Endodermal cell (in vitro differentiated cells): ENCODE measurements at regions not wholly inside any gene's neighbourhood (a gene's known extent, or its start where the extent isn't known, plus 50 kb on each side); places are given as distances from the start of the nearest gene placed in this dataset.

Source experiments
- DNase-seq: peaks from one replicate; pipeline ENCODE4 v3.0.0-alpha.2; 2017
- H3K27ac ChIP-seq: 2 replicates; pipeline ENCODE4 v1.5.1; 2013; ENCODE audit warnings: mild to moderate bottlenecking, low read depth, low read length, moderate library complexity
- H3K27me3 ChIP-seq: 2 replicates; pipeline ENCODE4 v1.6.1; 2013; ENCODE audit warnings: mild to moderate bottlenecking, low read length, moderate library complexity; ENCODE audit not compliant: insufficient read depth, control insufficient read depth, poor library complexity, severe bottlenecking
- H3K36me3 ChIP-seq: 2 replicates; pipeline ENCODE4 v1.7.0; 2013; ENCODE audit warnings: mild to moderate bottlenecking, low read length, moderate library complexity; ENCODE audit not compliant: control insufficient read depth, insufficient read depth
- H3K4me1 ChIP-seq: one replicate; pipeline ENCODE4 v1.7.0; 2013; ENCODE audit warnings: low read length; ENCODE audit not compliant: control insufficient read depth, insufficient read depth
- H3K4me3 ChIP-seq: 2 replicates; pipeline ENCODE4 v1.5.1; 2013; ENCODE audit warnings: mild to moderate bottlenecking, low read length, moderate library complexity
- H3K9ac ChIP-seq: 2 replicates; pipeline ENCODE4 v1.6.1; 2013; ENCODE audit warnings: mild to moderate bottlenecking, low read length, moderate library complexity; ENCODE audit not compliant: poor library complexity, severe bottlenecking; ENCODE audit errors: extremely low read depth
- H3K9me3 ChIP-seq: 2 replicates; pipeline ENCODE4 v1.6.1; 2013; ENCODE audit warnings: mild to moderate bottlenecking, low read length, moderate library complexity; ENCODE audit not compliant: control insufficient read depth
- H3K27ac Mint-ChIP-seq: 2 replicates; pipeline ENCODE4 v1.8.0; 2020; ENCODE audit warnings: mixed read lengths
- H3K27me3 Mint-ChIP-seq: 2 replicates; pipeline ENCODE4 v1.8.0; 2021; ENCODE audit warnings: mild to moderate bottlenecking, mixed read lengths; ENCODE audit not compliant: insufficient read depth
- H3K36me3 Mint-ChIP-seq: 2 replicates; pipeline ENCODE4 v1.8.0; 2020; ENCODE audit warnings: low read depth, mixed read lengths
- H3K4me1 Mint-ChIP-seq: 2 replicates; pipeline ENCODE4 v1.8.0; 2020; ENCODE audit warnings: mixed read lengths
- H3K4me3 Mint-ChIP-seq: 2 replicates; pipeline ENCODE4 v1.8.0; 2020; ENCODE audit warnings: mild to moderate bottlenecking, moderate library complexity, mixed read lengths
- H3K9me3 Mint-ChIP-seq: 2 replicates; pipeline ENCODE4 v1.8.0; 2020; ENCODE audit warnings: mild to moderate bottlenecking, mixed read lengths
- WGBS, 2 experiments: methylation state at CpG; one replicate each; pipeline versions ENCODE4 v1.1.5 to v1.1.7; 2013; ENCODE audit warnings: missing lambda C conversion rate in 2 of 2, mixed read lengths in 1 of 2; ENCODE audit not compliant: insufficient coverage in 1 of 2, insufficient read length in 1 of 2; 5-methylcytosine and 5-hydroxymethylcytosine counted together
- TF ChIP-seq, protein P1 (sequence below): fragments of 200-600 bp; sonication (generic); conservative IDR thresholded peaks from 2 replicates; pipeline ENCODE4 v1.5.0; 2021; ENCODE audit warnings: antibody characterized with exemption, mild to moderate bottlenecking

DNA sequence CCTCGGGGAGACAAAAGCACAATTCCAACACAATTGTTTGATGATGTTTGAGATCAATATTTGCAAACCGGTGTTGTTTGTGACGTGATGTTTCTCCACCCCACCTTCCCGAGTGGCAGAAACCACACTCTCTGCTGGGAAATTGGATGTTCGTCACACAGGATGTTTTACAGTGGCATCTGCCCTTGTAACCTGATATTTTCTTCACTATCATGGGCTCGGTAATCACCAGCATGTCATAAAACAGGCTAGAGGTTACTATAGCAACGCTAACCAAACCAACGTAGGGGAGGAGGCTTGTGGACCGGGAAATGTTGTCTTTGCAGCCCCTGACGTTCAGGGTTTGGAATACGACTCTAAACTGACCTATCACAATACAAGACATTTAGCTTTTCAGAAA lies 454.5 kb downstream of the IRS2 start:
- Histone ChIP-seq H3K9me3 (no peaks in the 10 kb centered on the region), H3K27me3 (no peaks in the 10 kb centered on the region), H3K9ac (no peak overlapping the region), H3K4me3 (no peak overlapping the region), H3K4me1 (no peaks in the 10 kb centered on the region), H3K27ac (no peak overlapping the region), H3K36me3 (no peaks in the 10 kb centered on the region)
- no peak for DNase-seq
- H3K27me3 Mint-ChIP-seq = no peaks in the 10 kb centered on the region
- peaks cover 4% of the 10 kb centered on the region for H3K4me1 Mint-ChIP-seq
- H3K4me3 Mint-ChIP-seq = no peak overlapping the region
- no peaks in the 10 kb centered on the region for H3K9me3 Mint-ChIP-seq
- 87% methylated on average over 11 of the region's 11 CpGs; no CpG with 5 or more reads in 1 of the 2 experiments for WGBS, 2 experiments
- H3K27ac Mint-ChIP-seq = no peak overlapping the region
- no peaks in the 10 kb centered on the region for H3K36me3 Mint-ChIP-seq
- TF ChIP-seq, protein P1, sequence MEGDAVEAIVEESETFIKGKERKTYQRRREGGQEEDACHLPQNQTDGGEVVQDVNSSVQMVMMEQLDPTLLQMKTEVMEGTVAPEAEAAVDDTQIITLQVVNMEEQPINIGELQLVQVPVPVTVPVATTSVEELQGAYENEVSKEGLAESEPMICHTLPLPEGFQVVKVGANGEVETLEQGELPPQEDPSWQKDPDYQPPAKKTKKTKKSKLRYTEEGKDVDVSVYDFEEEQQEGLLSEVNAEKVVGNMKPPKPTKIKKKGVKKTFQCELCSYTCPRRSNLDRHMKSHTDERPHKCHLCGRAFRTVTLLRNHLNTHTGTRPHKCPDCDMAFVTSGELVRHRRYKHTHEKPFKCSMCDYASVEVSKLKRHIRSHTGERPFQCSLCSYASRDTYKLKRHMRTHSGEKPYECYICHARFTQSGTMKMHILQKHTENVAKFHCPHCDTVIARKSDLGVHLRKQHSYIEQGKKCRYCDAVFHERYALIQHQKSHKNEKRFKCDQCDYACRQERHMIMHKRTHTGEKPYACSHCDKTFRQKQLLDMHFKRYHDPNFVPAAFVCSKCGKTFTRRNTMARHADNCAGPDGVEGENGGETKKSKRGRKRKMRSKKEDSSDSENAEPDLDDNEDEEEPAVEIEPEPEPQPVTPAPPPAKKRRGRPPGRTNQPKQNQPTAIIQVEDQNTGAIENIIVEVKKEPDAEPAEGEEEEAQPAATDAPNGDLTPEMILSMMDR = no peak

DNA sequence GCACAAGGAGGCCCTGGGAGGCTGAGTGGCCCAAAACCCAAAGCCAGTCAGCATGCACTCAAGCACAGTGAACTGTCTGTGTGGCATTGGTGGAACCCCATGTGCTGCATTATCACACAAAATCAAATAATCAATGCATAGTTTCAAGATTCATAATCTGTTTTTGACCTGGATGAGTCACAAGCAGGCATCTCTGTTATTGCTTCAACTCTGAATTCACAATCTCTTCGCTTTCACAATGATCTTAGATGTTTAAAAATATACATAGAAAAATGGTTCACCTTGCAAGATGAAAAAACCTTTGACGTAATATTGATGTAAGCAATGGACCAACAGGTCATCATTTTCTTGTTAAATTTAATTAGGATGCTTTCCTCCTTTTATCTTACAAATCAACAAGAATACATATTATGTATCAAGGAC lies 455.4 kb downstream of the IRS2 start:
- Histone ChIP-seq H3K4me1 (no peaks in the 10 kb centered on the region), H3K9ac (no peak overlapping the region), H3K27me3 (no peaks in the 10 kb centered on the region), H3K4me3 (no peak overlapping the region), H3K36me3 (no peaks in the 10 kb centered on the region), H3K9me3 (no peaks in the 10 kb centered on the region), H3K27ac (no peak overlapping the region)
- peaks cover 4% of the 10 kb centered on the region for H3K4me1 Mint-ChIP-seq
- no CpG with 5 or more reads among the region's 2 CpGs for WGBS, 2 experiments
- H3K4me3 Mint-ChIP-seq = no peak overlapping the region
- TF ChIP-seq, protein P1 = no peak
- H3K9me3 Mint-ChIP-seq = no peaks in the 10 kb centered on the region
- no peak for DNase-seq
- H3K27ac Mint-ChIP-seq = no peak overlapping the region
- H3K27me3 Mint-ChIP-seq = no peaks in the 10 kb centered on the region
- no peaks in the 10 kb centered on the region for H3K36me3 Mint-ChIP-seq

DNA sequence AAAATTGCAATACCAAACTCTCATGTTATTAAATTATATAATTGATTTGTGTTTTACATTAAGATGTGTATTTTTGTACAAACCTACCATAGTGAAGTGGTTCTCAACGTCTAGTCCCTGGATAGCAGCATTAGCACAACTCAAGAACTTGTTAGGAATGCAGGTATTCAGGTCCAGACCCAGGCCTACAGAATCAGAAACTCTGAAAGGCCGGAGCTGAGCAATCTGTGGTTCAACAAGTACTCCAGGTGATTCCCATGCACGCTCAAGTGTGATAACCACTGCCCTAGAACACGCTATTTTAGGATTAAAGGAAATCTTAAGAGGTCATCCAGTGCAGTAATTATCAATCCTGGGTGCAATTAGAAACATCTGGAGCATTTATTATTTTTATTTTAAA lies 456.3 kb downstream of the IRS2 start:
- Mint-ChIP-seq H3K4me3 (no peak overlapping the region), H3K27me3 (no peaks in the 10 kb centered on the region), H3K27ac (no peak overlapping the region), H3K4me1 (peaks cover 4% of the 10 kb centered on the region), H3K9me3 (no peaks in the 10 kb centered on the region), H3K36me3 (no peaks in the 10 kb centered on the region)
- TF ChIP-seq, protein P1 = no peak
- Histone ChIP-seq H3K4me3 (no peak overlapping the region), H3K36me3 (no peaks in the 10 kb centered on the region), H3K27me3 (no peaks in the 10 kb centered on the region), H3K27ac (no peak overlapping the region), H3K4me1 (no peaks in the 10 kb centered on the region), H3K9me3 (no peaks in the 10 kb centered on the region), H3K9ac (no peak overlapping the region)
- WGBS, 2 experiments = 91% methylated on average over 4 of the region's 4 CpGs
- DNase-seq = no peak
